ENCODE measurements at regions not wholly inside any gene's neighbourhood (a gene's known extent, or its start where the extent isn't known, plus 50 kb on each side); places are given as distances from the start of the nearest gene placed in this dataset.

GRCh38 chr5:114001076-114001475 lies 360.8 kb upstream of the KCNN2 start:
- CTCF ChIA-PET: no interaction called here
- Mint-ChIP-seq H3K27me3 (no peaks in the 10 kb centered on the region), H3K36me3 (ENCODE audit: low read depth) (no peaks in the 10 kb centered on the region), H3K4me1 (no peaks in the 10 kb centered on the region), H3K4me3 (no peak overlapping the region), H3K27ac (no peak overlapping the region), H3K9me3 (no peaks in the 10 kb centered on the region)
- POLR2A ChIA-PET: no interaction called here
- DNase-seq: no peak

GRCh38 chr5:114006582-114006981 lies 355.3 kb upstream of the KCNN2 start:
- Mint-ChIP-seq H3K27ac (no peak overlapping the region), H3K4me3 (no peak overlapping the region), H3K9me3 (no peaks in the 10 kb centered on the region), H3K4me1 (no peaks in the 10 kb centered on the region), H3K27me3 (no peaks in the 10 kb centered on the region), H3K36me3 (ENCODE audit: low read depth) (no peaks in the 10 kb centered on the region)
- POLR2A ChIA-PET: no interaction called here
- DNase-seq: no peak
- CTCF ChIA-PET: no interaction called here

- H3K27me3 Mint-ChIP-seq: no peaks in the 10 kb centered on the region
- ChIA-PET CTCF (no interaction called here), POLR2A (no interaction called here)
- H3K4me3 Mint-ChIP-seq: no peak overlapping the region
- no peaks in the 10 kb centered on the region for H3K36me3 Mint-ChIP-seq (ENCODE audit: low read depth)
- H3K27ac Mint-ChIP-seq: no peak overlapping the region
- H3K4me1 Mint-ChIP-seq: no peaks in the 10 kb centered on the region
- no peak for DNase-seq
- H3K9me3 Mint-ChIP-seq: no peaks in the 10 kb centered on the region
Measured at GRCh38 chr5:114007678-114008077, 354.2 kb upstream of the KCNN2 start.

- Mint-ChIP-seq H3K36me3 (ENCODE audit: low read depth) (no peaks in the 10 kb centered on the region), H3K4me3 (no peak overlapping the region), H3K9me3 (no peaks in the 10 kb centered on the region), H3K27ac (no peak overlapping the region), H3K27me3 (no peaks in the 10 kb centered on the region), H3K4me1 (no peaks in the 10 kb centered on the region)
- no peak for DNase-seq
- ChIA-PET CTCF (no interaction called here), POLR2A (no interaction called here)
Measured at GRCh38 chr5:114010362-114010761, 351.5 kb upstream of the KCNN2 start.

GRCh38 chr5:114018186-114018585 lies 343.7 kb upstream of the KCNN2 start:
- Mint-ChIP-seq H3K27ac (no peak overlapping the region), H3K4me3 (no peak overlapping the region)
- DNase-seq: no peak

GRCh38 chr5:114038756-114039155 lies 323.1 kb upstream of the KCNN2 start:
- Mint-ChIP-seq H3K4me3 (no peak overlapping the region), H3K36me3 (ENCODE audit: low read depth) (no peaks in the 10 kb centered on the region), H3K4me1 (no peaks in the 10 kb centered on the region), H3K27ac (no peak overlapping the region), H3K27me3 (no peaks in the 10 kb centered on the region), H3K9me3 (peaks cover 2% of the 10 kb centered on the region)
- no peak for DNase-seq
- POLR2A ChIA-PET: no interaction called here
- CTCF ChIA-PET: no interaction called here

More at GRCh38 chr5:114018186-114018585, 343.7 kb upstream of the KCNN2 start:
- H3K4me1 Mint-ChIP-seq: no peaks in the 10 kb centered on the region
- ChIA-PET POLR2A (no interaction called here), CTCF (interaction anchor here (0.6 kb wide), 1 partner anchor 337 kb away, joined by 4 read pairs; no protein-coding TSS in a partner anchor)
- H3K36me3 Mint-ChIP-seq (ENCODE audit: low read depth): no peaks in the 10 kb centered on the region
- no peaks in the 10 kb centered on the region for H3K27me3 Mint-ChIP-seq
- H3K9me3 Mint-ChIP-seq: no peaks in the 10 kb centered on the region

GRCh38 chr5:114050087-114050486 lies 311.8 kb upstream of the KCNN2 start:
- Mint-ChIP-seq H3K4me1 (no peaks in the 10 kb centered on the region), H3K27ac (no peak overlapping the region), H3K9me3 (peaks cover 2% of the 10 kb centered on the region), H3K27me3 (peaks cover 16% of the 10 kb centered on the region), H3K36me3 (ENCODE audit: low read depth) (no peaks in the 10 kb centered on the region), H3K4me3 (no peak overlapping the region)
- ChIA-PET POLR2A (no interaction called here), CTCF (no interaction called here)
- no peak for DNase-seq

- Mint-ChIP-seq H3K27me3 (peaks cover 32% of the 10 kb centered on the region), H3K4me1 (no peaks in the 10 kb centered on the region), H3K4me3 (no peak overlapping the region), H3K27ac (no peak overlapping the region), H3K36me3 (ENCODE audit: low read depth) (no peaks in the 10 kb centered on the region), H3K9me3 (peaks cover 2% of the 10 kb centered on the region)
- ChIA-PET POLR2A (no interaction called here), CTCF (no interaction called here)
- no peak for DNase-seq
Measured at GRCh38 chr5:114053372-114053771, 308.5 kb upstream of the KCNN2 start.

GRCh38 chr5:114054594-114054993 lies 307.3 kb upstream of the KCNN2 start:
- Mint-ChIP-seq H3K4me1 (no peaks in the 10 kb centered on the region), H3K4me3 (no peak overlapping the region), H3K27ac (no peak overlapping the region), H3K27me3 (peaks cover 32% of the 10 kb centered on the region), H3K36me3 (ENCODE audit: low read depth) (no peaks in the 10 kb centered on the region), H3K9me3 (peaks cover 2% of the 10 kb centered on the region)
- DNase-seq: no peak
- CTCF ChIA-PET: no interaction called here
- POLR2A ChIA-PET: no interaction called here

GRCh38 chr5:114055318-114056184 lies 306.3 kb upstream of the KCNN2 start:
- H3K27ac Mint-ChIP-seq: no peak overlapping the region
- ChIA-PET POLR2A (no interaction called here), CTCF (no interaction called here)
- H3K4me1 Mint-ChIP-seq: no peaks in the 10 kb centered on the region
- H3K27me3 Mint-ChIP-seq: peaks cover 32% of the 10 kb centered on the region
- H3K36me3 Mint-ChIP-seq (ENCODE audit: low read depth): no peaks in the 10 kb centered on the region
- H3K4me3 Mint-ChIP-seq: no peak overlapping the region
- no peak for DNase-seq
- peaks cover 2% of the 10 kb centered on the region for H3K9me3 Mint-ChIP-seq

- no peak for DNase-seq
- Mint-ChIP-seq H3K27ac (no peak overlapping the region), H3K36me3 (ENCODE audit: low read depth) (no peaks in the 10 kb centered on the region), H3K4me3 (no peak overlapping the region), H3K27me3 (peaks cover 32% of the 10 kb centered on the region), H3K9me3 (peaks cover 2% of the 10 kb centered on the region), H3K4me1 (no peaks in the 10 kb centered on the region)
- POLR2A ChIA-PET: no interaction called here
- CTCF ChIA-PET: no interaction called here
Measured at GRCh38 chr5:114056185-114056538, 305.7 kb upstream of the KCNN2 start.

- DNase-seq: no peak
- ChIA-PET POLR2A (no interaction called here), CTCF (no interaction called here)
- no peak overlapping the region for H3K4me3 Mint-ChIP-seq
- peaks cover 2% of the 10 kb centered on the region for H3K9me3 Mint-ChIP-seq
- H3K27me3 Mint-ChIP-seq: peaks cover 10% of the 10 kb centered on the region
- no peaks in the 10 kb centered on the region for H3K4me1 Mint-ChIP-seq
- no peaks in the 10 kb centered on the region for H3K36me3 Mint-ChIP-seq (ENCODE audit: low read depth)
- no peak overlapping the region for H3K27ac Mint-ChIP-seq
Measured at GRCh38 chr5:114060866-114061265, 301.0 kb upstream of the KCNN2 start.

- ChIA-PET CTCF (no interaction called here), POLR2A (no interaction called here)
- H3K27me3 Mint-ChIP-seq: no peaks in the 10 kb centered on the region
- H3K4me3 Mint-ChIP-seq: no peak overlapping the region
- no peaks in the 10 kb centered on the region for H3K36me3 Mint-ChIP-seq (ENCODE audit: low read depth)
- no peak for DNase-seq
- no peaks in the 10 kb centered on the region for H3K9me3 Mint-ChIP-seq
- H3K4me1 Mint-ChIP-seq: no peaks in the 10 kb centered on the region
- H3K27ac Mint-ChIP-seq: no peak overlapping the region
Measured at GRCh38 chr5:114062932-114063867, 298.7 kb upstream of the KCNN2 start.

GRCh38 chr5:114065912-114066311 lies 296.0 kb upstream of the KCNN2 start:
- no peak for DNase-seq
- ChIA-PET CTCF (interaction anchor here (0.6 kb wide), 1 partner anchor 452 kb away, joined by 3 read pairs; no protein-coding TSS in a partner anchor), POLR2A (no interaction called here)
- no peak overlapping the region for H3K27ac Mint-ChIP-seq
- H3K36me3 Mint-ChIP-seq (ENCODE audit: low read depth): no peaks in the 10 kb centered on the region
- H3K4me3 Mint-ChIP-seq: no peak overlapping the region
- no peaks in the 10 kb centered on the region for H3K27me3 Mint-ChIP-seq
- no peaks in the 10 kb centered on the region for H3K9me3 Mint-ChIP-seq
- H3K4me1 Mint-ChIP-seq: no peaks in the 10 kb centered on the region
